GM23338 (cell line): ENCODE measurements at regions not wholly inside any gene's neighbourhood (a gene's known extent, or its start where the extent isn't known, plus 50 kb on each side); places are given as distances from the start of the nearest gene placed in this dataset.

Experiments used
- ATAC-seq: fragments of 200-7000 bp; cut with Tn5 transposase; 3 replicates; pipeline ENCODE4 v1.9.1; 2020
- DNase-seq: peaks from one replicate; pipeline ENCODE4 v3.0.0-alpha.2; 2015; ENCODE audit warnings: low spot score
- H2AFZ ChIP-seq: fragments of 200-600 bp; sonication (generic); 2 replicates; pipeline ENCODE4 v1.8.0; 2016; ENCODE audit warnings: antibody characterized with exemption, mild to moderate bottlenecking, moderate library complexity
- H3F3A ChIP-seq: fragments of 200-600 bp; sonication (generic); replicated peaks from 2 replicates; pipeline ENCODE4 v1.8.0; 2017; ENCODE audit warnings: antibody characterized with exemption, mixed run types, low read depth
- H3K27ac ChIP-seq: fragments of 200-600 bp; sonication (generic); 2 replicates; pipeline ENCODE4 v1.6.1; 2016; ENCODE audit warnings: low read depth
- H3K27me3 ChIP-seq: fragments of 200-600 bp; sonication (generic); 2 replicates; pipeline ENCODE4 v1.8.0; 2016; ENCODE audit warnings: mild to moderate bottlenecking, mixed run types, moderate library complexity; ENCODE audit not compliant: insufficient read depth
- H3K36me3 ChIP-seq: fragments of 200-600 bp; sonication (generic); 2 replicates; pipeline ENCODE4 v1.8.0; 2016; ENCODE audit warnings: mild to moderate bottlenecking; ENCODE audit not compliant: insufficient read depth
- H3K4me1 ChIP-seq: fragments of 200-600 bp; sonication (generic); 2 replicates; pipeline ENCODE4 v1.8.0; 2016; ENCODE audit warnings: mild to moderate bottlenecking, moderate library complexity; ENCODE audit not compliant: insufficient read depth
- H3K4me2 ChIP-seq: fragments of 200-600 bp; sonication (generic); 2 replicates; pipeline ENCODE4 v1.7.1; 2017; ENCODE audit warnings: mixed run types
- H3K4me3 ChIP-seq: fragments of 200-600 bp; sonication (generic); 2 replicates; pipeline ENCODE4 v1.6.1; 2016; ENCODE audit warnings: mixed run types
- H3K79me2 ChIP-seq: fragments of 200-600 bp; sonication (generic); replicated peaks from 2 replicates; pipeline ENCODE4 v1.8.0; 2017; ENCODE audit warnings: mild to moderate bottlenecking; ENCODE audit not compliant: insufficient read depth
- H3K9me2 ChIP-seq: fragments of 200-600 bp; sonication (generic); 2 replicates; pipeline ENCODE4 v1.8.0; 2017; ENCODE audit not compliant: insufficient read depth
- H4K20me1 ChIP-seq: fragments of 200-600 bp; sonication (generic); replicated peaks from 2 replicates; pipeline ENCODE4 v1.8.0; 2017; ENCODE audit warnings: mild to moderate bottlenecking; ENCODE audit not compliant: insufficient read depth
- H3K27ac Mint-ChIP-seq: 2 replicates; pipeline ENCODE4 v1.8.0; 2020; ENCODE audit warnings: inconsistent platforms, mild to moderate bottlenecking, moderate library complexity, mixed read lengths
- H3K27me3 Mint-ChIP-seq: 3 replicates; pipeline ENCODE4 v1.8.0; 2022; ENCODE audit warnings: low read depth, mild to moderate bottlenecking, moderate library complexity, mixed read lengths, inconsistent platforms; ENCODE audit not compliant: insufficient read depth, poor library complexity
- H3K36me3 Mint-ChIP-seq: 3 replicates; pipeline ENCODE4 v1.8.0; 2021; ENCODE audit warnings: low read depth, mild to moderate bottlenecking, inconsistent platforms, moderate library complexity, mixed read lengths
- H3K4me1 Mint-ChIP-seq: 3 replicates; pipeline ENCODE4 v1.8.0; 2020; ENCODE audit warnings: mild to moderate bottlenecking, inconsistent platforms, mixed read lengths
- H3K4me3 Mint-ChIP-seq: 3 replicates; pipeline ENCODE4 v1.8.0; 2021; ENCODE audit warnings: moderate library complexity, mild to moderate bottlenecking, inconsistent platforms, mixed read lengths
- H3K9me3 Mint-ChIP-seq: 3 replicates; pipeline ENCODE4 v1.8.0; 2020; ENCODE audit warnings: moderate library complexity, mild to moderate bottlenecking, inconsistent platforms, mixed read lengths
- CREB1 ChIP-seq: fragments of 250-450 bp; sonication (Bioruptor Pico); IDR thresholded peaks from 2 replicates; pipeline ENCODE4 v1.5.0; 2020; ENCODE audit warnings: low read depth, mild to moderate bottlenecking, moderate library complexity
- EZH2 ChIP-seq: fragments of 200-600 bp; sonication (generic); IDR thresholded peaks from one replicate; pipeline ENCODE4 v1.8.0; 2017; ENCODE audit warnings: antibody characterized with exemption, mild to moderate bottlenecking, low read depth; ENCODE audit not compliant: unreplicated experiment
- EZH2phosphoT487 ChIP-seq: fragments of 200-600 bp; sonication (generic); IDR thresholded peaks from one replicate; pipeline ENCODE4 v1.8.1; 2018; ENCODE audit warnings: antibody characterized with exemption; ENCODE audit not compliant: unreplicated experiment
- JUNB ChIP-seq: IDR thresholded peaks from one replicate; pipeline ENCODE4 v1.6.1; 2016; ENCODE audit warnings: antibody characterized with exemption; ENCODE audit not compliant: unreplicated experiment
- NANOG ChIP-seq: IDR thresholded peaks from 2 replicates; pipeline ENCODE4 v1.6.1; 2016; ENCODE audit warnings: antibody characterized with exemption, borderline replicate concordance
- POLR2AphosphoS5 ChIP-seq: IDR thresholded peaks from 2 replicates; pipeline ENCODE4 v1.6.1; 2016; ENCODE audit warnings: antibody characterized with exemption, low read depth
- STAT1 ChIP-seq: IDR thresholded peaks from one replicate; pipeline ENCODE4 v1.6.1; 2016; ENCODE audit warnings: antibody characterized with exemption; ENCODE audit not compliant: unreplicated experiment
- ZNF114 ChIP-seq: fragments of 250-450 bp; sonication (Bioruptor Pico); IDR thresholded peaks from 2 replicates; pipeline ENCODE4 v1.5.0; 2020; ENCODE audit warnings: mild to moderate bottlenecking, moderate library complexity
- ZNF331 ChIP-seq: fragments of 250-450 bp; sonication (Bioruptor Pico); IDR thresholded peaks from 2 replicates; pipeline ENCODE4 v1.5.0; 2020; ENCODE audit warnings: low read depth, mild to moderate bottlenecking, moderate library complexity
- TF ChIP-seq, protein P1 (sequence below): fragments of 250-450 bp; sonication (Bioruptor Pico); IDR thresholded peaks from 2 replicates; pipeline ENCODE4 v1.5.0; 2020; ENCODE audit warnings: mild to moderate bottlenecking, moderate library complexity
- TF ChIP-seq, protein P2 (sequence below), 2 experiments: fragments of 200-600 bp in 1 of 2; sonication (generic) in 1 of 2; conservative IDR thresholded peaks; 2 replicates each; pipeline versions ENCODE4 v1.5.1 to v1.6.1; 2016 to 2017; ENCODE audit warnings: antibody characterized with exemption in 2 of 2, low read depth in 2 of 2, mild to moderate bottlenecking in 2 of 2, moderate library complexity in 1 of 2
- TF ChIP-seq, protein P3 (sequence below): IDR thresholded peaks from one replicate; pipeline ENCODE4 v1.6.1; 2018; ENCODE audit warnings: antibody characterized with exemption; ENCODE audit not compliant: unreplicated experiment
- TF ChIP-seq, protein P4 (sequence below): IDR thresholded peaks from 2 replicates; pipeline ENCODE4 v1.6.1; 2016; ENCODE audit warnings: antibody characterized with exemption

- Histone ChIP-seq H3K27me3 (no peaks in the 10 kb centered on the region), H3F3A (no peaks in the 10 kb centered on the region), H3K4me1 (no peaks in the 10 kb centered on the region), H4K20me1 (no peaks in the 10 kb centered on the region), H3K4me2 (no peak overlapping the region), H3K4me3 (no peak overlapping the region), H3K36me3 (no peaks in the 10 kb centered on the region), H2AFZ (no peak overlapping the region), H3K27ac (no peak overlapping the region), H3K9me2 (no peaks in the 10 kb centered on the region), H3K79me2 (no peaks in the 10 kb centered on the region)
- no peaks in the 10 kb centered on the region for H3K4me1 Mint-ChIP-seq
- DNase-seq (no peak), ATAC-seq (no peak)
- H3K27me3 Mint-ChIP-seq: no peaks in the 10 kb centered on the region
- H3K9me3 Mint-ChIP-seq: no peaks in the 10 kb centered on the region
- H3K27ac Mint-ChIP-seq: no peak overlapping the region
- no peak overlapping the region for H3K4me3 Mint-ChIP-seq
- TF ChIP-seq JUNB (no peak), ZNF114 (CRISPR knock-in tag) (no peak), EZH2 (no peak), CREB1 (CRISPR knock-in tag) (no peak), NANOG (no peak), ZNF331 (no peak), EZH2phosphoT487 (no peak), POLR2AphosphoS5 (no peak), STAT1 (no peak)
- TF ChIP-seq, protein P1, sequence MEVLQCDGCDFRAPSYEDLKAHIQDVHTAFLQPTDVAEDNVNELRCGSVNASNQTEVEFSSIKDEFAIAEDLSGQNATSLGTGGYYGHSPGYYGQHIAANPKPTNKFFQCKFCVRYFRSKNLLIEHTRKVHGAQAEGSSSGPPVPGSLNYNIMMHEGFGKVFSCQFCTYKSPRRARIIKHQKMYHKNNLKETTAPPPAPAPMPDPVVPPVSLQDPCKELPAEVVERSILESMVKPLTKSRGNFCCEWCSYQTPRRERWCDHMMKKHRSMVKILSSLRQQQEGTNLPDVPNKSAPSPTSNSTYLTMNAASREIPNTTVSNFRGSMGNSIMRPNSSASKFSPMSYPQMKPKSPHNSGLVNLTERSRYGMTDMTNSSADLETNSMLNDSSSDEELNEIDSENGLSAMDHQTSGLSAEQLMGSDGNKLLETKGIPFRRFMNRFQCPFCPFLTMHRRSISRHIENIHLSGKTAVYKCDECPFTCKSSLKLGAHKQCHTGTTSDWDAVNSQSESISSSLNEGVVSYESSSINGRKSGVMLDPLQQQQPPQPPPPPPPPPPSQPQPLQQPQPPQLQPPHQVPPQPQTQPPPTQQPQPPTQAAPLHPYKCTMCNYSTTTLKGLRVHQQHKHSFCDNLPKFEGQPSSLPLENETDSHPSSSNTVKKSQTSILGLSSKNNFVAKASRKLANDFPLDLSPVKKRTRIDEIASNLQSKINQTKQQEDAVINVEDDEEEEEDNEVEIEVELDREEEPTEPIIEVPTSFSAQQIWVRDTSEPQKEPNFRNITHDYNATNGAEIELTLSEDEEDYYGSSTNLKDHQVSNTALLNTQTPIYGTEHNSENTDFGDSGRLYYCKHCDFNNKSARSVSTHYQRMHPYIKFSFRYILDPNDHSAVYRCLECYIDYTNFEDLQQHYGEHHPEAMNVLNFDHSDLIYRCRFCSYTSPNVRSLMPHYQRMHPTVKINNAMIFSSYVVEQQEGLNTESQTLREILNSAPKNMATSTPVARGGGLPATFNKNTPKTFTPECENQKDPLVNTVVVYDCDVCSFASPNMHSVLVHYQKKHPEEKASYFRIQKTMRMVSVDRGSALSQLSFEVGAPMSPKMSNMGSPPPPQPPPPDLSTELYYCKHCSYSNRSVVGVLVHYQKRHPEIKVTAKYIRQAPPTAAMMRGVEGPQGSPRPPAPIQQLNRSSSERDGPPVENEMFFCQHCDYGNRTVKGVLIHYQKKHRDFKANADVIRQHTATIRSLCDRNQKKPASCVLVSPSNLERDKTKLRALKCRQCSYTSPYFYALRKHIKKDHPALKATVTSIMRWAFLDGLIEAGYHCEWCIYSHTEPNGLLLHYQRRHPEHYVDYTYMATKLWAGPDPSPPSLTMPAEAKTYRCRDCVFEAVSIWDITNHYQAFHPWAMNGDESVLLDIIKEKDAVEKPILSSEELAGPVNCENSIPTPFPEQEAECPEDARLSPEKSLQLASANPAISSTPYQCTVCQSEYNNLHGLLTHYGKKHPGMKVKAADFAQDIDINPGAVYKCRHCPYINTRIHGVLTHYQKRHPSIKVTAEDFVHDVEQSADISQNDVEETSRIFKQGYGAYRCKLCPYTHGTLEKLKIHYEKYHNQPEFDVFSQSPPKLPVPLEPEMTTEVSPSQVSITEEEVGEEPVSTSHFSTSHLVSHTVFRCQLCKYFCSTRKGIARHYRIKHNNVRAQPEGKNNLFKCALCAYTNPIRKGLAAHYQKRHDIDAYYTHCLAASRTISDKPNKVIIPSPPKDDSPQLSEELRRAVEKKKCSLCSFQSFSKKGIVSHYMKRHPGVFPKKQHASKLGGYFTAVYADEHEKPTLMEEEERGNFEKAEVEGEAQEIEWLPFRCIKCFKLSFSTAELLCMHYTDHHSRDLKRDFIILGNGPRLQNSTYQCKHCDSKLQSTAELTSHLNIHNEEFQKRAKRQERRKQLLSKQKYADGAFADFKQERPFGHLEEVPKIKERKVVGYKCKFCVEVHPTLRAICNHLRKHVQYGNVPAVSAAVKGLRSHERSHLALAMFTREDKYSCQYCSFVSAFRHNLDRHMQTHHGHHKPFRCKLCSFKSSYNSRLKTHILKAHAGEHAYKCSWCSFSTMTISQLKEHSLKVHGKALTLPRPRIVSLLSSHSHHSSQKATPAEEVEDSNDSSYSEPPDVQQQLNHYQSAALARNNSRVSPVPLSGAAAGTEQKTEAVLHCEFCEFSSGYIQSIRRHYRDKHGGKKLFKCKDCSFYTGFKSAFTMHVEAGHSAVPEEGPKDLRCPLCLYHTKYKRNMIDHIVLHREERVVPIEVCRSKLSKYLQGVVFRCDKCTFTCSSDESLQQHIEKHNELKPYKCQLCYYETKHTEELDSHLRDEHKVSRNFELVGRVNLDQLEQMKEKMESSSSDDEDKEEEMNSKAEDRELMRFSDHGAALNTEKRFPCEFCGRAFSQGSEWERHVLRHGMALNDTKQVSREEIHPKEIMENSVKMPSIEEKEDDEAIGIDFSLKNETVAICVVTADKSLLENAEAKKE (CRISPR knock-in tag): no peak
- TF ChIP-seq, protein P2, sequence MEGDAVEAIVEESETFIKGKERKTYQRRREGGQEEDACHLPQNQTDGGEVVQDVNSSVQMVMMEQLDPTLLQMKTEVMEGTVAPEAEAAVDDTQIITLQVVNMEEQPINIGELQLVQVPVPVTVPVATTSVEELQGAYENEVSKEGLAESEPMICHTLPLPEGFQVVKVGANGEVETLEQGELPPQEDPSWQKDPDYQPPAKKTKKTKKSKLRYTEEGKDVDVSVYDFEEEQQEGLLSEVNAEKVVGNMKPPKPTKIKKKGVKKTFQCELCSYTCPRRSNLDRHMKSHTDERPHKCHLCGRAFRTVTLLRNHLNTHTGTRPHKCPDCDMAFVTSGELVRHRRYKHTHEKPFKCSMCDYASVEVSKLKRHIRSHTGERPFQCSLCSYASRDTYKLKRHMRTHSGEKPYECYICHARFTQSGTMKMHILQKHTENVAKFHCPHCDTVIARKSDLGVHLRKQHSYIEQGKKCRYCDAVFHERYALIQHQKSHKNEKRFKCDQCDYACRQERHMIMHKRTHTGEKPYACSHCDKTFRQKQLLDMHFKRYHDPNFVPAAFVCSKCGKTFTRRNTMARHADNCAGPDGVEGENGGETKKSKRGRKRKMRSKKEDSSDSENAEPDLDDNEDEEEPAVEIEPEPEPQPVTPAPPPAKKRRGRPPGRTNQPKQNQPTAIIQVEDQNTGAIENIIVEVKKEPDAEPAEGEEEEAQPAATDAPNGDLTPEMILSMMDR (conservative IDR thresholded peaks at IDR 0.05; ENCODE audit: low read depth in 2 of 2): no peak
- TF ChIP-seq, protein P3, sequence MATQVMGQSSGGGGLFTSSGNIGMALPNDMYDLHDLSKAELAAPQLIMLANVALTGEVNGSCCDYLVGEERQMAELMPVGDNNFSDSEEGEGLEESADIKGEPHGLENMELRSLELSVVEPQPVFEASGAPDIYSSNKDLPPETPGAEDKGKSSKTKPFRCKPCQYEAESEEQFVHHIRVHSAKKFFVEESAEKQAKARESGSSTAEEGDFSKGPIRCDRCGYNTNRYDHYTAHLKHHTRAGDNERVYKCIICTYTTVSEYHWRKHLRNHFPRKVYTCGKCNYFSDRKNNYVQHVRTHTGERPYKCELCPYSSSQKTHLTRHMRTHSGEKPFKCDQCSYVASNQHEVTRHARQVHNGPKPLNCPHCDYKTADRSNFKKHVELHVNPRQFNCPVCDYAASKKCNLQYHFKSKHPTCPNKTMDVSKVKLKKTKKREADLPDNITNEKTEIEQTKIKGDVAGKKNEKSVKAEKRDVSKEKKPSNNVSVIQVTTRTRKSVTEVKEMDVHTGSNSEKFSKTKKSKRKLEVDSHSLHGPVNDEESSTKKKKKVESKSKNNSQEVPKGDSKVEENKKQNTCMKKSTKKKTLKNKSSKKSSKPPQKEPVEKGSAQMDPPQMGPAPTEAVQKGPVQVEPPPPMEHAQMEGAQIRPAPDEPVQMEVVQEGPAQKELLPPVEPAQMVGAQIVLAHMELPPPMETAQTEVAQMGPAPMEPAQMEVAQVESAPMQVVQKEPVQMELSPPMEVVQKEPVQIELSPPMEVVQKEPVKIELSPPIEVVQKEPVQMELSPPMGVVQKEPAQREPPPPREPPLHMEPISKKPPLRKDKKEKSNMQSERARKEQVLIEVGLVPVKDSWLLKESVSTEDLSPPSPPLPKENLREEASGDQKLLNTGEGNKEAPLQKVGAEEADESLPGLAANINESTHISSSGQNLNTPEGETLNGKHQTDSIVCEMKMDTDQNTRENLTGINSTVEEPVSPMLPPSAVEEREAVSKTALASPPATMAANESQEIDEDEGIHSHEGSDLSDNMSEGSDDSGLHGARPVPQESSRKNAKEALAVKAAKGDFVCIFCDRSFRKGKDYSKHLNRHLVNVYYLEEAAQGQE: no peak
- TF ChIP-seq, protein P4, sequence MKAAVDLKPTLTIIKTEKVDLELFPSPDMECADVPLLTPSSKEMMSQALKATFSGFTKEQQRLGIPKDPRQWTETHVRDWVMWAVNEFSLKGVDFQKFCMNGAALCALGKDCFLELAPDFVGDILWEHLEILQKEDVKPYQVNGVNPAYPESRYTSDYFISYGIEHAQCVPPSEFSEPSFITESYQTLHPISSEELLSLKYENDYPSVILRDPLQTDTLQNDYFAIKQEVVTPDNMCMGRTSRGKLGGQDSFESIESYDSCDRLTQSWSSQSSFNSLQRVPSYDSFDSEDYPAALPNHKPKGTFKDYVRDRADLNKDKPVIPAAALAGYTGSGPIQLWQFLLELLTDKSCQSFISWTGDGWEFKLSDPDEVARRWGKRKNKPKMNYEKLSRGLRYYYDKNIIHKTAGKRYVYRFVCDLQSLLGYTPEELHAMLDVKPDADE: no peak
- H3K36me3 Mint-ChIP-seq: no peaks in the 10 kb centered on the region
These were observed 1248.3 kb downstream of the SLC16A7 start for GRCh38 chr12:60844101-60844500.
